Endothelial cell of umbilical vein (primary cell): ENCODE measurements at regions not wholly inside any gene's neighbourhood (a gene's known extent, or its start where the extent isn't known, plus 50 kb on each side); places are given as distances from the start of the nearest gene placed in this dataset.

Source experiments
- BruUV-seq: library from RNA; stranded (reverse); fragments of 400-500 nt; replicated peaks from 2 replicates; lab custom pipeline; 2021; lab: Mats Ljungman, UMichigan
- CTCF ChIA-PET: fragments of 300-600, 350-600 bp; sonication (Branson Sonifier 250); formaldehyde crosslinking; loops from one replicate; lab custom pipeline; 2021; ENCODE audit warnings: antibody characterized with exemption, inconsistent platforms; lab: Charles Lee
- POLR2A ChIA-PET: fragments of 300-600, 350-600 bp; sonication (Branson Sonifier 250); formaldehyde crosslinking; loops from one replicate; lab custom pipeline; 2021; ENCODE audit warnings: antibody characterized with exemption, inconsistent platforms; lab: Charles Lee
- DNase-seq: peaks from one replicate; pipeline ENCODE4 v3.0.0-alpha.2; 2011; ENCODE audit warnings: low read depth, low spot score
- FAIRE-seq: peaks from 2 replicates; lab custom pipeline; 2011; peaks lifted over from hg19 to GRCh38; lab: Jason Lieb, UNC
- H2AFZ ChIP-seq: 2 replicates; pipeline ENCODE4 v1.6.0; 2012; ENCODE audit warnings: low read depth, low read length, control low read depth, inconsistent platforms
- H3K27ac ChIP-seq: 2 replicates; pipeline ENCODE4 v1.5.1; 2011; ENCODE audit warnings: low read depth, mild to moderate bottlenecking, control low read depth, low read length, moderate library complexity; ENCODE audit not compliant: insufficient read depth
- H3K27me3 ChIP-seq, 2 experiments: 2 replicates each; pipeline versions ENCODE4 v1.6.0 to v1.6.1; 2011; ENCODE audit warnings: low read length in 2 of 2, mixed read lengths in 1 of 2; ENCODE audit not compliant: control insufficient read depth in 2 of 2, insufficient read depth in 2 of 2
- H3K36me3 ChIP-seq, 2 experiments: 2 replicates in 1 of 2; 3 replicates in 1 of 2; pipeline ENCODE4 v1.5.1; 2011; ENCODE audit warnings: low read length in 2 of 2, mild to moderate bottlenecking in 1 of 2, moderate library complexity in 1 of 2; ENCODE audit not compliant: control insufficient read depth in 2 of 2, insufficient read depth in 2 of 2; ENCODE audit errors: extremely low read depth in 1 of 2
- H3K4me1 ChIP-seq: 3 replicates; pipeline ENCODE4 v1.5.1; 2011; ENCODE audit warnings: mild to moderate bottlenecking, low read length; ENCODE audit not compliant: control insufficient read depth, insufficient read depth; ENCODE audit errors: extremely low read depth
- H3K4me2 ChIP-seq: 2 replicates; pipeline ENCODE4 v1.6.1; 2011; ENCODE audit warnings: low read length, control low read depth, mixed read lengths; ENCODE audit not compliant: insufficient read depth
- H3K4me3 ChIP-seq, 3 experiments: fragments of 200-600 bp in 1 of 3; sonication (generic), shearing (Covaris generic) in 1 of 3; replicated peaks in 1 of 3; 2 replicates each; pipeline ENCODE4 v1.5.1; 2011 to 2016; ENCODE audit warnings: control low read depth in 3 of 3, low read length in 3 of 3, mild to moderate bottlenecking in 2 of 3, inconsistent platforms in 1 of 3, low read depth in 1 of 3, moderate library complexity in 1 of 3; ENCODE audit not compliant: insufficient read depth in 1 of 3
- H3K79me2 ChIP-seq: 2 replicates; pipeline ENCODE4 v1.6.0; 2012; ENCODE audit warnings: low read length, inconsistent platforms; ENCODE audit not compliant: control insufficient read depth, insufficient read depth
- H3K9ac ChIP-seq: replicated peaks from 2 replicates; pipeline ENCODE3; 2011; ENCODE audit warnings: low read length, control low read depth; ENCODE audit not compliant: insufficient read depth; ENCODE audit errors: extremely low read depth
- H3K9me1 ChIP-seq: replicated peaks from 3 replicates; pipeline ENCODE4 v1.6.0; 2011; ENCODE audit warnings: mild to moderate bottlenecking, low read length; ENCODE audit not compliant: control insufficient read depth, insufficient read depth; ENCODE audit errors: extremely low read depth
- H3K9me3 ChIP-seq: replicated peaks from 2 replicates; pipeline ENCODE4 v1.5.1; 2012; ENCODE audit warnings: low read length, inconsistent platforms; ENCODE audit not compliant: control insufficient read depth, insufficient read depth
- H4K20me1 ChIP-seq: replicated peaks from 2 replicates; pipeline ENCODE3; 2011; ENCODE audit warnings: mild to moderate bottlenecking, low read length; ENCODE audit not compliant: control insufficient read depth, insufficient read depth; ENCODE audit errors: extremely low read depth
- CTCF ChIP-seq, 2 donors: IDR thresholded peaks; 1 replicate in 1 of 2; 2 replicates in 1 of 2; pipeline ENCODE4 v1.5.1; 2011; ENCODE audit warnings: low read length in 2 of 2, mild to moderate bottlenecking in 2 of 2, moderate library complexity in 2 of 2, control low read depth in 1 of 2, inconsistent platforms in 1 of 2, low read depth in 1 of 2; ENCODE audit not compliant: insufficient read depth in 1 of 2; ENCODE audit errors: extremely low read depth in 1 of 2
- EZH2 ChIP-seq: IDR thresholded peaks from 2 replicates; pipeline ENCODE4 v1.6.1; 2012; ENCODE audit warnings: borderline replicate concordance, low read depth, mild to moderate bottlenecking, moderate library complexity, low read length, inconsistent platforms; ENCODE audit not compliant: severe bottlenecking
- FOS ChIP-seq: IDR thresholded peaks from 2 replicates; pipeline ENCODE4 v1.6.1; 2011; ENCODE audit warnings: mild to moderate bottlenecking, low read length, moderate library complexity, borderline replicate concordance; ENCODE audit not compliant: insufficient read depth
- GATA2 ChIP-seq: IDR thresholded peaks from 2 replicates; pipeline ENCODE4 v1.7.0; 2011; ENCODE audit warnings: low read depth, mild to moderate bottlenecking, moderate library complexity, mixed read lengths, low read length; ENCODE audit not compliant: insufficient read length, insufficient read depth
- JUN ChIP-seq: IDR thresholded peaks from 2 replicates; pipeline ENCODE4 v1.6.1; 2011; ENCODE audit warnings: borderline replicate concordance, low read depth; ENCODE audit not compliant: insufficient read length, insufficient read depth
- MYC ChIP-seq: IDR thresholded peaks from one replicate; pipeline ENCODE4 v1.6.1; 2011; ENCODE audit warnings: mild to moderate bottlenecking, low read depth, low read length
- POLR2A ChIP-seq: IDR thresholded peaks from 2 replicates; pipeline ENCODE4 v1.6.1; 2012; ENCODE audit warnings: low read depth, mild to moderate bottlenecking, control low read depth, low read length
- POLR2AphosphoS5 ChIP-seq: IDR thresholded peaks from 2 replicates; pipeline ENCODE4 v1.6.1; 2012; ENCODE audit warnings: low read depth, mild to moderate bottlenecking, control low read depth, low read length, moderate library complexity; ENCODE audit not compliant: insufficient read depth
- dilution Hi-C: fragments of 300-500 bp; cut with MboI; formaldehyde crosslinking; loops from one replicate; pipeline ENCODE4 v1.15.0; 2019; ENCODE audit warnings: low sequenced_read_pairs; ENCODE audit not compliant: extremely low pct_ligation_motif_present
- intact Hi-C: fragments of 100-400 bp; cut with micrococcal nuclease; formaldehyde crosslinking; loops from one replicate; pipeline ENCODE4 v1.10.0; 2022
- TF ChIP-seq, protein P1 (sequence below): IDR thresholded peaks from 2 replicates; pipeline ENCODE4 v1.6.1; 2011; ENCODE audit not compliant: insufficient read depth, insufficient read length

- H3K9me3 ChIP-seq: no peaks in the 10 kb centered on the region
- H3K4me1 ChIP-seq: peaks cover 36% of the 10 kb centered on the region
- H2AFZ ChIP-seq: no peak overlapping the region
- no peak for DNase-seq
- peaks cover 0 to 2% of the 10 kb centered on the region in 2 experiments for H3K27me3 ChIP-seq
- H4K20me1 ChIP-seq: no peaks in the 10 kb centered on the region
- H3K79me2 ChIP-seq: no peaks in the 10 kb centered on the region
- dilution Hi-C loops: no loop called here
- H3K9me1 ChIP-seq: no peaks in the 10 kb centered on the region
- CTCF ChIA-PET: interaction anchor here (1.4 kb wide), 1 partner anchor 17 kb away, joined by 4 read pairs; no protein-coding TSS in a partner anchor
- no peak overlapping the region for H3K4me3 ChIP-seq
- BruUV-seq: no TSS peak
- no peak overlapping the region for H3K27ac ChIP-seq
- TF ChIP-seq FOS: no peak
- no peak for TF ChIP-seq GATA2
- no peak for TF ChIP-seq EZH2
- no peak for TF ChIP-seq MYC
- no peak for TF ChIP-seq POLR2A
- TF ChIP-seq, protein P1, sequence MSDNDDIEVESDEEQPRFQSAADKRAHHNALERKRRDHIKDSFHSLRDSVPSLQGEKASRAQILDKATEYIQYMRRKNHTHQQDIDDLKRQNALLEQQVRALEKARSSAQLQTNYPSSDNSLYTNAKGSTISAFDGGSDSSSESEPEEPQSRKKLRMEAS: no peak
- no peak for TF ChIP-seq POLR2AphosphoS5
- no peak for TF ChIP-seq JUN
- TF ChIP-seq CTCF (IDR thresholded peaks at IDR 0.05; ENCODE audit: extremely low read depth in 1 of 2, insufficient read depth in 1 of 2, low read depth in 1 of 2, low read length in 2 of 2): no peak
- H3K9ac ChIP-seq: no peak overlapping the region
- intact Hi-C loops: no loop called here
- peak; percentile 12 for FAIRE-seq
- POLR2A ChIA-PET: no interaction called here
- H3K36me3 ChIP-seq: no peaks in the 10 kb centered on the region
- no peak overlapping the region for H3K4me2 ChIP-seq
Observed at GRCh38 chr4:55753856-55754255, 65.7 kb upstream of the EXOC1L start.
